H9 (cell line): ENCODE measurements at regions not wholly inside any gene's neighbourhood (a gene's known extent, or its start where the extent isn't known, plus 50 kb on each side); places are given as distances from the start of the nearest gene placed in this dataset.

Experiments used
- DNase-seq: peaks from one replicate; pipeline ENCODE4 v3.0.0-alpha.2; 2017
- H2AFZ ChIP-seq: one replicate; pipeline ENCODE4 v1.6.1; 2013; ENCODE audit warnings: mild to moderate bottlenecking, low read length, control low read depth, moderate library complexity
- H2AK5ac ChIP-seq: 2 replicates; pipeline ENCODE4 v1.6.1; 2013; ENCODE audit warnings: low read length, control low read depth, mixed read lengths; ENCODE audit not compliant: insufficient read length
- H2BK120ac ChIP-seq: one replicate; pipeline ENCODE4 v1.6.1; 2013; ENCODE audit warnings: low read depth, mild to moderate bottlenecking, low read length, control low read depth, inconsistent platforms; ENCODE audit not compliant: poor library complexity, severe bottlenecking
- H2BK12ac ChIP-seq: 2 replicates; pipeline ENCODE4 v1.6.1; 2013; ENCODE audit warnings: low read length, control low read depth, mixed read lengths, low read depth; ENCODE audit not compliant: insufficient read length
- H2BK15ac ChIP-seq: 2 replicates; pipeline ENCODE4 v1.6.1; 2013; ENCODE audit warnings: low read depth, low read length, control low read depth
- H2BK20ac ChIP-seq: one replicate; pipeline ENCODE4 v1.6.1; 2013; ENCODE audit warnings: low read depth, mild to moderate bottlenecking, low read length, control low read depth, inconsistent platforms; ENCODE audit not compliant: poor library complexity, severe bottlenecking
- H2BK5ac ChIP-seq: 2 replicates; pipeline ENCODE4 v1.6.1; 2013; ENCODE audit warnings: low read length, control low read depth, mixed read lengths; ENCODE audit not compliant: insufficient read length
- H3K14ac ChIP-seq: 2 replicates; pipeline ENCODE4 v1.6.1; 2013; ENCODE audit warnings: low read length, control low read depth; ENCODE audit not compliant: insufficient read depth
- H3K18ac ChIP-seq: 2 replicates; pipeline ENCODE4 v1.6.1; 2013; ENCODE audit warnings: low read depth, mild to moderate bottlenecking, mixed read lengths, low read length, control low read depth; ENCODE audit not compliant: insufficient read length
- H3K23ac ChIP-seq: 2 replicates; pipeline ENCODE4 v1.6.1; 2013; ENCODE audit warnings: low read length, control low read depth, mixed read lengths, low read depth; ENCODE audit not compliant: insufficient read length
- H3K23me2 ChIP-seq: 2 replicates; pipeline ENCODE4 v1.6.1; 2013; ENCODE audit warnings: low read depth, mild to moderate bottlenecking, mixed read lengths, low read length, control low read depth; ENCODE audit not compliant: insufficient read length, poor library complexity, severe bottlenecking
- H3K27ac ChIP-seq: 2 replicates; pipeline ENCODE4 v1.5.1; 2013; ENCODE audit warnings: low read length, control low read depth, mixed read lengths, low read depth; ENCODE audit not compliant: insufficient read length
- H3K27me3 ChIP-seq: 2 replicates; pipeline ENCODE4 v1.6.1; 2013; ENCODE audit warnings: low read length, control low read depth, inconsistent platforms; ENCODE audit not compliant: insufficient read depth
- H3K4ac ChIP-seq: 2 replicates; pipeline ENCODE4 v1.6.1; 2013; ENCODE audit warnings: low read depth, mild to moderate bottlenecking, control low read depth, inconsistent platforms, low read length, moderate library complexity
- H3K4me1 ChIP-seq: 2 replicates; pipeline ENCODE4 v1.6.1; 2013; ENCODE audit warnings: low read length, control low read depth, inconsistent platforms; ENCODE audit not compliant: insufficient read depth
- H3K4me2 ChIP-seq: 2 replicates; pipeline ENCODE4 v1.6.1; 2013; ENCODE audit warnings: low read length, control low read depth, mixed read lengths; ENCODE audit not compliant: insufficient read length, insufficient read depth
- H3K56ac ChIP-seq: 2 replicates; pipeline ENCODE4 v1.6.1; 2013; ENCODE audit warnings: low read depth, mild to moderate bottlenecking, mixed read lengths, low read length, control low read depth; ENCODE audit not compliant: insufficient read length
- H3K79me1 ChIP-seq: 2 replicates; pipeline ENCODE4 v1.6.1; 2013; ENCODE audit warnings: low read depth, mild to moderate bottlenecking, moderate library complexity, low read length, control low read depth, inconsistent platforms; ENCODE audit not compliant: insufficient read depth, poor library complexity, severe bottlenecking
- H3K79me2 ChIP-seq: 2 replicates; pipeline ENCODE4 v1.6.1; 2013; ENCODE audit warnings: low read length, control low read depth, inconsistent platforms; ENCODE audit not compliant: insufficient read depth
- H3K9ac ChIP-seq: 2 replicates; pipeline ENCODE4 v1.6.1; 2013; ENCODE audit warnings: low read length, control low read depth, mixed read lengths; ENCODE audit not compliant: insufficient read length; ENCODE audit errors: extremely low read depth
- H3K9me3 ChIP-seq: one replicate; pipeline ENCODE4 v1.6.1; 2013; ENCODE audit warnings: low read depth, low read length, inconsistent platforms; ENCODE audit not compliant: control insufficient read depth
- H3T11ph ChIP-seq: one replicate; pipeline ENCODE4 v1.6.1; 2013; ENCODE audit warnings: mild to moderate bottlenecking, low read length, control low read depth, inconsistent platforms
- H4K20me1 ChIP-seq: one replicate; pipeline ENCODE4 v1.6.1; 2013; ENCODE audit not compliant: control insufficient read depth, insufficient read length, insufficient read depth
- H4K5ac ChIP-seq: 2 replicates; pipeline ENCODE4 v1.6.1; 2013; ENCODE audit warnings: low read depth, mild to moderate bottlenecking, mixed read lengths, low read length, control low read depth; ENCODE audit not compliant: insufficient read length
- H4K8ac ChIP-seq: replicated peaks from 2 replicates; pipeline ENCODE4 v1.6.1; 2013; ENCODE audit warnings: low read length, control low read depth, mixed read lengths, low read depth; ENCODE audit not compliant: insufficient read length
- H4K91ac ChIP-seq: 2 replicates; pipeline ENCODE4 v1.6.1; 2013; ENCODE audit warnings: low read depth, mild to moderate bottlenecking, moderate library complexity, mixed read lengths, low read length, control low read depth; ENCODE audit not compliant: insufficient read length
- H3K27ac Mint-ChIP-seq, 3 experiments: 2 replicates in 2 of 3; 3 replicates in 1 of 3; pipeline ENCODE4 v1.8.0; 2020 to 2021; ENCODE audit warnings: mixed read lengths in 3 of 3, mild to moderate bottlenecking in 1 of 3, moderate library complexity in 1 of 3
- H3K27me3 Mint-ChIP-seq: 2 replicates; pipeline ENCODE4 v1.8.0; 2021; ENCODE audit warnings: low read depth, mild to moderate bottlenecking, moderate library complexity, mixed read lengths
- H3K36me3 Mint-ChIP-seq, 3 experiments: 2 replicates in 2 of 3; 3 replicates in 1 of 3; pipeline ENCODE4 v1.8.0; 2020 to 2021; ENCODE audit warnings: low read depth in 3 of 3, mixed read lengths in 3 of 3; ENCODE audit not compliant: insufficient read depth in 1 of 3
- H3K4me1 Mint-ChIP-seq, 2 experiments: 2 replicates each; pipeline ENCODE4 v1.8.0; 2020; ENCODE audit warnings: mixed read lengths in 2 of 2
- H3K4me3 Mint-ChIP-seq, 2 experiments: 2 replicates in 1 of 2; 3 replicates in 1 of 2; pipeline ENCODE4 v1.8.0; 2020 to 2021; ENCODE audit warnings: mild to moderate bottlenecking in 2 of 2, mixed read lengths in 2 of 2, moderate library complexity in 1 of 2
- H3K9me3 Mint-ChIP-seq, 2 experiments: 2 replicates in 1 of 2; 3 replicates in 1 of 2; pipeline ENCODE4 v1.8.0; 2020; ENCODE audit warnings: mild to moderate bottlenecking in 2 of 2, mixed read lengths in 2 of 2, moderate library complexity in 1 of 2
- CTCF ChIP-seq: fragments of 200-600 bp; sonication (generic); conservative IDR thresholded peaks from 3 replicates; pipeline ENCODE4 v1.8.0; 2021; ENCODE audit warnings: antibody characterized with exemption, mild to moderate bottlenecking
- WGBS: extraction: QIAGEN DNeasy Blood & Tissue Kit; methylation state at CpG from one replicate; pipeline ENCODE4 v1.1.7; 2013; ENCODE audit warnings: missing lambda C conversion rate, low lambda C conversion rate, mixed read lengths; ENCODE audit not compliant: insufficient read length; ENCODE audit errors: extremely low coverage; 5-methylcytosine and 5-hydroxymethylcytosine counted together

- Histone ChIP-seq H3K18ac (no peak overlapping the region), H3K56ac (no peak overlapping the region), H4K8ac (no peak overlapping the region), H3K79me1 (no peaks in the 10 kb centered on the region), H3K14ac (no peak overlapping the region), H3T11ph (no peak overlapping the region), H3K23ac (no peak overlapping the region), H2BK120ac (no peak overlapping the region), H3K4me1 (no peaks in the 10 kb centered on the region), H2BK20ac (no peak overlapping the region), H3K4me2 (no peak overlapping the region), H4K91ac (no peak overlapping the region), H3K4ac (no peak overlapping the region), H3K23me2 (no peaks in the 10 kb centered on the region), H3K27me3 (no peaks in the 10 kb centered on the region), H3K9me3 (no peaks in the 10 kb centered on the region), H3K79me2 (no peaks in the 10 kb centered on the region), H3K9ac (no peak overlapping the region), H3K27ac (no peak overlapping the region), H2BK5ac (no peak overlapping the region), H4K5ac (no peak overlapping the region), H2BK12ac (no peak overlapping the region), H2BK15ac (no peak overlapping the region), H2AK5ac (no peak overlapping the region), H2AFZ (no peak overlapping the region), H4K20me1 (peaks cover 2% of the 10 kb centered on the region)
- no peaks in the 10 kb centered on the region; a peak in 1 of 5 replicates for H3K9me3 Mint-ChIP-seq
- no peak for TF ChIP-seq CTCF
- no peak overlapping the region for H3K27ac Mint-ChIP-seq
- no peak overlapping the region for H3K4me3 Mint-ChIP-seq
- peaks cover 0 to 6% (median 0%) of the 10 kb centered on the region in 3 experiments; a peak in 3 of 7 replicates for H3K36me3 Mint-ChIP-seq
- H3K4me1 Mint-ChIP-seq, result peaks cover 3% of the 10 kb centered on the region in 2 experiments; a peak in 3 of 4 replicates
- no peak for DNase-seq
- H3K27me3 Mint-ChIP-seq, result peaks cover 5% of the 10 kb centered on the region
- WGBS, result no CpG with 5 or more reads among the region's 5 CpGs
Observed at GRCh38 chr9:89711866-89712265, 107.1 kb downstream of the GADD45G start.
